HG03520 (cell line): ENCODE measurements at regions not wholly inside any gene's neighbourhood (a gene's known extent, or its start where the extent isn't known, plus 50 kb on each side); places are given as distances from the start of the nearest gene placed in this dataset.
"Not testable (repeated sequence)": the region's sequence is repeated elsewhere in the genome, so short reads cannot be mapped to it uniquely, and the experiment has no call there.

Experiments
- ATAC-seq: cut with Tn5 transposase; IDR thresholded peaks from one replicate; pipeline ENCODE4 v1.9.1; 2021; ENCODE audit warnings: mild to moderate bottlenecking, moderate library complexity; ENCODE audit not compliant: unreplicated experiment

DNA sequence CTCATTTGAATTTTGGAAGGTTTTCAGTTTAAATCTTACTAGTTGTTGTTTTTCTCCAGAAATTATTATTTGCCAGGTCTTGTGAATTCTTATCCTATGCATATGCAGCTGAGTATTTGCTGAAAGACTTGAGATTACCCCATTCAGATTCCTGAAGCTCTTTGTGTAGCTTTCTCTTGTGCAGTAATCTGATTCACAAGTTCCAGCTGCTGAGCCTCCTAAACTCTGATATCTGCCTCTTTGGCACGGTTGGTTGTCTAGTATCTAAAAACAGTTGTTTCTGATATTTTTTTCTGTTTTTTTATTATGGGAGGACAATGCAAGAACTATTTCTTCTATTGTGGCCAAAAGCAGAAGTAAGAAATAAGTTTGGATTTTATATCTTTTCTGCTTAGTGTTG, 863.9 kb upstream of the MANEA start:
- no peak for ATAC-seq

DNA sequence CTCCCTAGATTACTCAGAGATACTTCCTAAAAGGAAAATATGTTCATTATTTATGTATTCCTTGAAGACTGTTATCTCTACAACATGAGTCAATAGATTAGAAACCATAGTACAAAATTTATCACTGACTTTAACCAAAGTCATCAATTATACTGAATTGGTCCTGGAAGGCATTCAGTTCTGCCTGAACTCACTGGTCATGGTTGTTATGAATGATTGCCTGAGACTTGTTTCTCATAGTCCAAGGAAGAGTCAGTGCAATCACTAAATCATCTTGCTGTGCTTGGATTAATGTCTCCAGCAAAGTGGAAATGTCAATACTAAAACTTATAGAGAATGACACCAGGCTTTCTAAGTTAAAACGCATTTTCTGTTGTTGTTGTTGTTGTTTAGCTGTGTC, 878.6 kb upstream of the MANEA start:
- ATAC-seq: no peak

DNA sequence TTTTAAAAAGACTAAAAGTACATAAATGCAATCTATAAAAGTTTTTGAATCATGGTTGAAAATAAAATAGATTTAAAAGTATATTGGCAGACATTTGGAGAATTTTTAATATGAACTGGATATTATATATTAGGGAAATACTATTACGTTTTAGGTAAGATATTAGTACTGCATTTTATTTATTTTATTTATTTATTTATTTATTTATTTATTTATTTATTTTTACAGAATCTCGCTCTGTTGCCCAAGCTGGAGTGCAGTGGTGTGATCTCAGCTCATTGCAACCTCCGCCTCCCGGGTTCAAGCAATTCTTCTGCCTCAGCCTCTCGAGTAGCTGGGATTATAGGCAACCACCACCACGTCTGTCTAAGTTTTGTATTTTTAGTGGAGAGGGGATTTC, 890.1 kb upstream of the MANEA start:
- ATAC-seq: not testable (repeated sequence)

DNA sequence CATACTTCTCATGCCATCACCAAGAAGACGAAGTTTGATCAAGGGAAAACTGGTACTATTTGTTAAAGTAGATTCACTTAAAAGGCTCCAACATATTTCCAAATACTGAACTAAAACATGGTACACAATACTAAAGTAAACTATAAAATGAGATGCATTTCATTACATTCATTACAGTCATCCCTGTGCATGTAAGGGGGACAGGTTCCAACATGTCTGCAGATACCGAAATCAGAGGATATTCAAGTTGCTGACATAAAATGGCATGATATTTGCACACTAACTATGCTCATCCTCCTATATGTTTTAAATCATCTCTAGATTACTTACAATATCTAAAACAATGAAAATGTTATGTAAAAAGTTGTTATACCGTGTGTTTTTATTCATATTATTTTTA, 893.9 kb upstream of the MANEA start:
- ATAC-seq: no peak

GRCh38 chr6:94680669-94681212, 896.6 kb upstream of the MANEA start:
- no peak for ATAC-seq

DNA sequence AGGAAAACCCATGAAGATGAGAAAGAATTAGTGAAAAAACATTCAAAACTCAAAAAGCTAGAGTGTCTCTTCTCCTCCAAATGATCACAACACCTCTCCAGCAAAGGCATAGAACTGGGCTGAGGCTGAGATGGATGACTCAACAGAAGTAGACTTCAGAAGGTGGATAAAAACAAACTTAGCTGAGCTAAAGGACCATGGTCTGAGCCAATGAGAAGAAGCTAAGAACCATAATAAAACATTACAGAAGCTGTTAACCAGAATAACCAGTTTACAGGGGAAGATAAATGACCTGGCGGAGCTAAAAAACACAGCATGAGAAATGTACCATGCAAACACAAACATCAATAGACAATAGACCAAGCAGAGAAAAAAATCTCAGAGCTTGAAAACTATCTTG, 904.1 kb upstream of the MANEA start:
- no peak for ATAC-seq

DNA sequence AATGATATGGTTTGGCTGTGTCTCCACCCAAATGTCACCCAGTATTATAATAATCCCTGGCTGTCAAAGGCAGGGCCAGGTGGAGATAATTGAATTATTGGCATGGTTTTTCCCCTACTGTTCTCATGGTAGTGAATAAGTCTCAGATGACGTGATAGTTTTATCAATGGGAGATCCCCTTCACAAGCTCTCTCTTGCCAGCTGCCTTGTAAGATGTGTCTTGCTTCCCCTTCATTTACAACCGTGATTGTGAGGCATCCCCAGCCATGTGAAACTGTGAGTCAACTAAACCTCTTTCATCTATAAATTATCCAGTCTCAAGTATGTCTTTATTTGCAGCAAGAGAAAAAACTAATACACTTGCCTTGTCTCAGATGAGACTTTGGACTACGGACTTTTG, 907.3 kb upstream of the MANEA start:
- no peak for ATAC-seq

- no peak for ATAC-seq
Measured at GRCh38 chr6:94668876-94669275, 908.5 kb upstream of the MANEA start.

DNA sequence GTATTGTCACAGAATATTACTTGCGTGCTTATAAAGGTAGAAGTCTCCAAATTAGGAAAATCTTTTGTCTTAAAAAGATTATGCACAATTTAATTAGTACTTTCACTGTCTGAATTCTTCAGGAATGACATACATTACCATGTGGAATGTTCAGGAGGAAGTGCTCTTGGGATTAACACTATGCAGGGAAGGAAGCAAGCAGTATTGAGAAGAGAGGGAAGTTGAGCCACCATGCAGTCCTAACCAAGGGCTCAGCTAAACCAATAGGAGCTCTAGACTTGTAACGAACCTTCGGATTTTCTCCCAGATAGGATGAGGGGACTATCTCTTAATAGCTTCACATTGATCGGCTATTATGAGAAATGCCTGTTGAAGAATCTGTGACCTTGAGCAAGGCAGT, 918.4 kb upstream of the MANEA start:
- no peak for ATAC-seq

- ATAC-seq: no peak
Measured at GRCh38 chr6:94651239-94651638, 926.1 kb upstream of the MANEA start.

DNA sequence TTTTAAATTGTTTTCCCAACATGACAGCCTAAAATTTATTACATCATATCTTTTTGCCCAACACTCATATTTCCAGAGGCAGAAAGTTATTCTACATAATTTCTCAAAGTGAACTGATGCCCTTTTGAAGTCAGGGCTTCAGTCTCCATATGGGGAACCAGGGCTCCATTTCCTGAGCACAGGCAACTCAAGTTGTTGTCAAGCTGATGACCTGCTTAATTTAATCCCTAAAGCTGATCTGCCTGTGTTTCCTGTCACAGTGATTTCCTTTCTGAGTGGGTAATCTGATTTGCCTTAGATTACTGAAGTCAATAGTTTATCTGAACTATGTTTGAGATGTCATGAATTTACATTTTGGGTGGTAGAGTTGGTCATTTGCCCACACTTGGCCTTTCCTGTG, 932.1 kb upstream of the MANEA start:
- no peak for ATAC-seq

- ATAC-seq: no peak
Measured at GRCh38 chr6:94639564-94639963, 937.8 kb upstream of the MANEA start.

GRCh38 chr6:94636780-94637385, 940.5 kb upstream of the MANEA start:
- no peak for ATAC-seq

DNA sequence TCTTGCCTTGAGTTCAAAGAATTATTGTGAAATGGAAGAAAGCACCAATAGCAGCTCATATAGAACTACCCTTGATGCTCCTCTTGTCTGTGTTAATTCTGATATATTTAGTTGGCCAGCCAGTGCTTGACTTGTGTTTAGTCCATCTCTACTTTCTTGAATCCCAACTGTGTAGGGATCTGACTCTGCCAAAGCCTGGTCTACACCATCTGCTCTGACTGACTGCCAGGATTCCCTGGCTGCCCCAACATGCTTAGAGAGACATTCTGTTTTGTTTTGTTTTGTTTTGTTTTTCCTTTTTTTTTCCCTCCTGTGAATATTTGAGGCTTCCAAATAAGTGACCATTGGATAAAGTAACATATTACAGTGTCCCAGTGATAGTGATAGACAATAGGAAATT, 953.7 kb upstream of the MANEA start:
- ATAC-seq: no peak

DNA sequence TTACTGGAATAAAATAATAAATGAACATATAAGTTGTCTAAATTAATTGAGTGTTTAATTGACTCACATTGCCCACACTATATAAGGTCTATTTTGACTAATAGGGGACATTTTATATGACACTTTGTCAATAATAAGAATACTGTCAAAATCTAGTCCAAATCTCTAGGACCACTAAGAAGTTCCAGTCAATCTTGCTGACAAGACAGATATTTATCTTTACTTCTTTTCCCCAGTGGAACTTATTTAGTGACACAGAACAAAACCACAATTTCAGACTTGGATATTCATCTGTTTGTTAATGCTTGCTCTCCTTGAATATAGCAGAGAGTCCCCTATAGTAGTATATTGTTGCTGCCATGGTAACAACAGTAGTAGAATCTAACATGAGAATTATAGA, 954.6 kb upstream of the MANEA start:
- no peak for ATAC-seq

- ATAC-seq: no peak
Measured at GRCh38 chr6:94600636-94601035, 976.7 kb upstream of the MANEA start.

DNA sequence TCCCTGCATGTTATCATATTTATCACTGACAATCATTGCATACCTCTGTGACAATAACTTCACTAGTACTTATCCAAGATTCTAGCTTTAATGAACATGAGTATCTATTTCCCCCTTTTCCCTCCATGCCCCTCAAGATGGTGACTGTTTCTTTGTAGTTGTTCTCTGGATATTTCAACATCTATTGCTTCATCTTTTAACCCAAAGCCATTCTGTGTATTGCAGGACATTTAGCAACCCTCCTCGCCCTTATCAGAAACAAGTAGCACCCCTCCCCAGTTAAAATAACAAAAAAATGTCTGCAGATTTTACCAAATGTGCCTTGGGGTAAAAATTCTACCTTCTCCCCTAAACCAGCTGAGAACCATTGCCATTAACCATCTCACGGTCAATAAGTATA, 979.8 kb upstream of the MANEA start:
- no peak for ATAC-seq

- ATAC-seq: no peak
Measured at GRCh38 chr6:94590416-94590815, 986.9 kb upstream of the MANEA start.

DNA sequence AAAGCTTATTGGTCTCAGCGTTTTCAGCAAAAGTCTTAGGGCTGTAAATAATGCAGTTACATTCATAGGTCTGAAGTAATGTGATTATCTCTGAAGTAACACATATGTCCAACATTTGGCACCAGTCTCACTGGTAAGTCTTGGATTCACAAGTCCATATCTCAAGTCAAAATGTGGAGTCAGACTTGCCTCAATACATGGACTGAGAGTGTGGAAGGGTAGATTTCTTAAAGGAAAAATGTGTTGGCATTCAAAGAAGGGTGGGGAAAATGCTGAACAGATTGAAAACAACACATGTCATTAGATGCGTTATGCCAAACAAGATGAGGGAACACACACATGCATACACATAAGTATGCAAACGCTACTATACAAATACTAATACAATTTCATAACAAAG, 989.0 kb upstream of the MANEA start:
- no peak for ATAC-seq

DNA sequence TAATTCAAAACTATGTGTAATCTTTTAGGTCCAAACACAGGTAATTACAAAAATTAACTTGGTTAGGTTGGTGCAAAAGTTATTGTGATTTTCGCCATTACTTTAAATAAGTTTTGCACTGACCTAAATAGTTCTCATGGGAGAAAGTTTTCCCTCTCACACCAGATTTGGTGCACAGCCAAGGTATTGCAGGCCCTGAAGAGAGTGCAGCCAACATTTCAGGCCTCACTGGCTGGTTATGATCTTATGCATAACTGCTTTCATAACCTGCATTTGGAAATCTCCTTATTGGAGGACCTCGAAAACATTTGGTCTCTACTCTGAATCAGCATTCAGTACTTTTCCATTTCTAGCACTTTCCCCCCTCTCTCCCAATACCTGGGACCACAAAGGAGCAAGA, 993.1 kb upstream of the MANEA start:
- ATAC-seq: no peak

DNA sequence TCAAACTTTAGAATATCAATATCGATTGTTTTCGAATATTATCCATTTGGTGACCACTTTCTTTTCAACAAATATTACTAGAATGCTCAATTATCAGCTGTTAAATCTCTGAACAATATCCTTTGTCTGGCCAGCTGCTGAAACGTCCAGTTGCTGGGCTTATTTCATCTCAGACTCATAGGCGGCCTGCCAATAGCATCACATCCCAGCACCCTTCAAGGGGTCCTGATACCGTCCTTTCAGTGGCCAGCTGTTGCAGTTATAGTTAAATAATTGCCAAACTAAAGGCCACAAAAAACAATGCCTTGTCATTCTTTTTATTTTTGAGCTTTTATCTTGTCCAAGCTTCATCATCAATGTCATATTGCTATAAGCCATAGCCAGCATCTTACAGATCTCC, 1006.8 kb upstream of the MANEA start:
- no peak for ATAC-seq

DNA sequence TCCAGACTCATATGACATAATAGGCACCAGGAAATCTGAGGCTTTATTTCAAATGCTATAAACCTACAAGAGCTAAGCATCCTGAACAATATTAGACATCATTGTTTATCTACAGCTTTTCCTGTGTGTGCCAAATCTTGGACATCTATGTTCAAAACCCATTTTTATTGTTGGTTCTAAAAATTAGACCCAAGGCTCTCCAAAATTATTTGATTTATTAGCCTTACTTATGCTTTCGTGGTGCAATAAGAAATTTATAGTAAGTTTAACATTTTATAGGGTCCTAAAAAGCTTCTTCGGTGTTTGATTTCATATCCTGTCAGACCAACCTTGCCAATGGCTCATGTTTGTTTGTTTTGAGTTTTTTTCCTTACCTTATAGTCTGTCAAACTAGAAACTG, 1014.5 kb upstream of the MANEA start:
- no peak for ATAC-seq

DNA sequence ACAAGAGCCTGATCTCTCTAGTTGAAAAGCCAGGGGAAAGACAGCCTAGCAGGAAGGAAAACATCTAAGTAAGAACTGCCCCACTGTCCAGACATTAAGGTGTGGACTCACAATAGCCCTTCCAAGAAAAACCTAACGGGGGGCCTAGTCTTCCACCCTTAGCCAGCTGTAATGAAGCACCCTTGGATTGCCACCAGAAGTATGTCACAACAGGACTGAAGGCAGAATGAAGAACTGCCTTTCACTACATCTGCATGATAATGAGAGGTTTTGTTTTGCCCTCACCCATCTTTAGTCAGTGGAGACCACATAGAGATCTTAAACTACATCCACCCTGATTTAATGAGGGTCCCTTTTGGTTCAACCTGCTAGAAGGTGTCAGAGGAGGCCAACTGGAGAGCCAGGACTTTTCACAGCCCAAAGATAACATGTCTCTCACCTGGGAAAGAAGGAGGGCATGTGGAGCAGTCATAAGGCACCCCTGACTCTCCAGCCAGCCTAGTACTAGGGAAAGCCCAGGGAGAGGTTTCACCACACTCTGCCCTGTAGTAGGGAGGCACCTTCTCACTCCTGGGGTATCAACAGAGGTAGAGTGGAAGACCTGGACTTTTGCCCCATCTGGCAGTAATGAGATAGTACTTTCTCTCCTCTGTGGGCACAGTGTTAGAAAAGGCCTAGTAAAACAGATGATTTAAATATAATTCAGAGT, 1017.4 kb upstream of the MANEA start:
- ATAC-seq: no peak
